K562 (cell line): ENCODE measurements at regions not wholly inside any gene's neighbourhood (a gene's known extent, or its start where the extent isn't known, plus 50 kb on each side); places are given as distances from the start of the nearest gene placed in this dataset.

Experiments
- ATAC-seq: fragments of 200-7000 bp; cut with Tn5 transposase; 3 replicates; pipeline ENCODE4 v1.9.1; 2020; ENCODE audit warnings: moderate library complexity
- BruUV-seq: library from RNA; stranded (reverse); fragments of 400-500 nt; replicated peaks from 2 replicates; lab custom pipeline; 2021; lab: Mats Ljungman, UMichigan
- CTCF ChIA-PET: fragments of 300-600 bp; formaldehyde crosslinking; extraction: SDS; loops from one replicate; lab custom pipeline; 2021; ENCODE audit warnings: low intra/inter-chr PET ratio; lab: Yijun Ruan, JAX
- POLR2A ChIA-PET: fragments of 300-600, 350-650 bp; sonication (Branson Sonifier 250); formaldehyde crosslinking; extraction: SDS; loops from one replicate; lab custom pipeline; 2021; ENCODE audit warnings: antibody characterized with exemption, inconsistent platforms; lab: Yijun Ruan, JAX
- DNase-seq, 4 experiments: peaks; one replicate each; pipeline versions ENCODE4 v3.0.0 to v3.0.0-alpha.2; 2011 to 2018; ENCODE audit warnings: low spot score in 3 of 4, mixed read lengths in 3 of 4; ENCODE audit errors: extremely low read depth in 1 of 4
- FAIRE-seq: peaks from 2 replicates; lab custom pipeline; 2011; peaks lifted over from hg19 to GRCh38; lab: Jason Lieb, UNC
- H2AFZ ChIP-seq: 2 replicates; pipeline ENCODE4 v1.6.0; 2011; ENCODE audit warnings: low read depth, low read length, control low read depth, inconsistent platforms
- H3K27ac ChIP-seq: fragments of 200-600 bp; 3 replicates; pipeline ENCODE4 v1.8.0; 2011; ENCODE audit warnings: low read depth, mild to moderate bottlenecking, control low read depth, inconsistent platforms, low read length, moderate library complexity, mixed read lengths; ENCODE audit errors: extremely low read depth
- H3K27me3 ChIP-seq, 2 experiments: fragments of 300-600 bp in 1 of 2; 2 replicates in 1 of 2; 3 replicates in 1 of 2; pipeline versions ENCODE4 v1.6.0 to v1.8.0; 2011; ENCODE audit warnings: inconsistent platforms in 2 of 2, low read length in 2 of 2, mild to moderate bottlenecking in 1 of 2, mixed read lengths in 1 of 2, moderate library complexity in 1 of 2; ENCODE audit not compliant: control insufficient read depth in 2 of 2, insufficient read depth in 2 of 2
- H3K36me3 ChIP-seq: fragments of 300-600 bp; 3 replicates; pipeline ENCODE4 v1.8.0; 2011; ENCODE audit warnings: mild to moderate bottlenecking, low read length, inconsistent platforms; ENCODE audit not compliant: control insufficient read depth, insufficient read depth
- H3K4me1 ChIP-seq, 2 experiments: fragments of 200-600 bp in 1 of 2; replicated peaks in 1 of 2; 2 replicates in 1 of 2; 3 replicates in 1 of 2; pipeline versions ENCODE4 v1.5.1 to v1.8.0; 2011; ENCODE audit warnings: inconsistent platforms in 2 of 2, low read length in 2 of 2, mild to moderate bottlenecking in 1 of 2, mixed read lengths in 1 of 2, moderate library complexity in 1 of 2; ENCODE audit not compliant: control insufficient read depth in 2 of 2, insufficient read depth in 2 of 2
- H3K4me2 ChIP-seq: 2 replicates; pipeline ENCODE4 v1.6.1; 2011; ENCODE audit warnings: low read length, control low read depth, inconsistent platforms, mixed read lengths; ENCODE audit not compliant: insufficient read depth
- H3K4me3 ChIP-seq: fragments of 200-600 bp; sonication (generic), shearing (Covaris generic); 2 replicates; pipeline ENCODE4 v1.5.1; 2016; ENCODE audit warnings: control low read depth, inconsistent platforms
- H3K79me2 ChIP-seq: fragments of 200-600 bp; 3 replicates; pipeline ENCODE4 v1.8.0; 2011; ENCODE audit warnings: low read length, inconsistent platforms; ENCODE audit not compliant: control insufficient read depth, insufficient read depth
- H3K9ac ChIP-seq, 2 experiments: 2 replicates each; pipeline versions ENCODE4 v1.6.0 to v1.6.1; 2011; ENCODE audit warnings: low read depth in 2 of 2, low read length in 2 of 2, control low read depth in 1 of 2, inconsistent platforms in 1 of 2, mild to moderate bottlenecking in 1 of 2, mixed read lengths in 1 of 2; ENCODE audit not compliant: insufficient read depth in 1 of 2
- H3K9me1 ChIP-seq: one replicate; pipeline ENCODE4 v1.6.0; 2011; ENCODE audit warnings: inconsistent platforms, mild to moderate bottlenecking, low read length, moderate library complexity; ENCODE audit not compliant: control insufficient read depth, insufficient read depth
- H3K9me3 ChIP-seq: replicated peaks from 2 replicates; pipeline ENCODE4 v1.5.1; 2011; ENCODE audit warnings: low read depth, low read length, inconsistent platforms; ENCODE audit not compliant: control insufficient read depth, insufficient read depth
- H4K20me1 ChIP-seq: replicated peaks from 2 replicates; pipeline ENCODE4 v1.6.1; 2011; ENCODE audit warnings: low read length, inconsistent platforms, mixed read lengths; ENCODE audit not compliant: control insufficient read depth, insufficient read depth
- IRF2 ChIP-seq: sonication (generic); formaldehyde crosslinking; IDR thresholded peaks from 2 replicates; pipeline ENCODE4 v1.8.1; 2022; ENCODE audit warnings: mild to moderate bottlenecking, missing genetic modification reagents
- PCBP2 ChIP-seq: fragments of 200-400 bp; formaldehyde crosslinking; IDR thresholded peaks from 2 replicates; pipeline ENCODE4 v1.6.1; 2018; ENCODE audit warnings: low read length, low read depth, mild to moderate bottlenecking, moderate library complexity; ENCODE audit not compliant: poor library complexity, severe bottlenecking
- PHB ChIP-seq: fragments of 250-450 bp; sonication (Bioruptor Pico); IDR thresholded peaks from 2 replicates; pipeline ENCODE4 v1.5.0; 2021
- SMARCA5 ChIP-seq: fragments of 450-650 bp; IDR thresholded peaks from 2 replicates; pipeline ENCODE4 v1.6.1; 2016
- TCF7L2 ChIP-seq: fragments of 150-350 bp; IDR thresholded peaks from 2 replicates; pipeline ENCODE4 v1.6.1; 2016; ENCODE audit warnings: low read depth, mild to moderate bottlenecking, low read length, moderate library complexity
- TRIM24 ChIP-seq, 2 experiments: fragments of 450-650 bp; IDR thresholded peaks; 2 replicates each; pipeline ENCODE4 v1.6.1; 2016
- XRCC3 ChIP-seq: fragments of 450-650 bp; IDR thresholded peaks from 2 replicates; pipeline ENCODE4 v1.6.1; 2017; ENCODE audit warnings: mild to moderate bottlenecking, moderate library complexity
- ZNF589 ChIP-seq: fragments of 200-800 bp; sonication (Bioruptor generic); IDR thresholded peaks from 2 replicates; pipeline ENCODE4 v1.6.1; 2016; ENCODE audit warnings: low read depth, missing genetic modification characterization, missing compliant biosample characterization
- WGBS: fragments of 100-300 bp; shearing (Covaris generic); methylation state at CpG from one replicate; pipeline ENCODE4 v1.1.6; 2016; ENCODE audit warnings: low coverage, mixed read lengths; ENCODE audit not compliant: insufficient coverage; ENCODE audit errors: missing lambda C conversion rate; 5-methylcytosine and 5-hydroxymethylcytosine counted together
- in situ Hi-C: fragments of 300-500 bp; cut with MboI; formaldehyde crosslinking; loops from 4 replicates; pipeline ENCODE4 v1.15.0; 2018; ENCODE audit warnings: inconsistent platforms, mixed read lengths
- intact Hi-C: fragments of 100-400 bp; cut with micrococcal nuclease; formaldehyde crosslinking; loops from 2 replicates; pipeline ENCODE4 v1.14.2; 2022
- TF ChIP-seq, protein P1 (sequence below): fragments of 450-650 bp; IDR thresholded peaks from 2 replicates; pipeline ENCODE4 v1.6.1; 2016; ENCODE audit warnings: mild to moderate bottlenecking
- TF ChIP-seq, protein P2 (sequence below), 2 experiments: fragments of 450-650 bp; conservative IDR thresholded peaks; 2 replicates each; pipeline ENCODE4 v1.6.1; 2017; ENCODE audit warnings: mild to moderate bottlenecking in 2 of 2, moderate library complexity in 2 of 2
- TF ChIP-seq, protein P3 (sequence below): IDR thresholded peaks from 2 replicates; pipeline ENCODE4 v1.6.1; 2012; ENCODE audit warnings: low read depth, low read length, improper control_type of control experiment, borderline replicate concordance
- TF ChIP-seq, protein P4 (sequence below): sonication (generic); formaldehyde crosslinking; IDR thresholded peaks from 2 replicates; pipeline ENCODE4 v1.8.0; 2023; ENCODE audit warnings: missing genetic modification reagents, mild to moderate bottlenecking, borderline replicate concordance

DNA sequence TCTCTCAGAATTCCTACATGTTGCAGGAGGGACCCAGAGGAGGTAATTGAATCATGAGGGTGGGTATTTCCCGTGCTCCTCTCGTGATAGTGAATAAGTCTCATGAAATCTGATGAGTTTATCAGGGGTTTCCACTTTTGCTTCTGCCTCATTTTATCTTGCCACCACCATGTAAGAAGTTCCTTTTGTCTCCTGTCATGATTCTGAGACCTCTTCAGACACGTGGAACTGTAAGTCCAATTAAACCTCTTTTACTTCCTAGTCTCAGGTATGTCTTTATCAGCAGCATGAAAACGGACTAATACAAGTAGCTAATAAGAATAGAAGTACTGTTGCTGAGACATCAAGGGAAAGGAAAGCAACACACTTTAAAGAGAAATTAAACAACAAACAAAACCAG lies 143.4 kb downstream of the CCDC71L start:
- Histone ChIP-seq H3K27me3 (no peaks in the 10 kb centered on the region; a peak in 1 of 5 replicates), H3K9me1 (no peaks in the 10 kb centered on the region), H3K4me2 (no peak overlapping the region), H3K9ac (no peak overlapping the region), H4K20me1 (no peaks in the 10 kb centered on the region), H3K79me2 (no peaks in the 10 kb centered on the region), H3K27ac (no peak overlapping the region), H2AFZ (peak overlapping the region; percentile 35; the same call in 1 of the 2 replicates), H3K9me3 (no peaks in the 10 kb centered on the region; the same call in 1 of the 2 replicates), H3K4me1 (no peaks in the 10 kb centered on the region), H3K36me3 (no peaks in the 10 kb centered on the region), H3K4me3 (no peak overlapping the region)
- WGBS: 5% methylated on average over 4 of the region's 4 CpGs
- DNase-seq (no peak), ATAC-seq (no peak), FAIRE-seq (no peak)
- in situ Hi-C loops: no loop called here
- BruUV-seq: no TSS peak
- ChIA-PET CTCF (no interaction called here), POLR2A (interaction anchor here (0.6 to 1.5 kb wide), 6 partner anchors 12 to 144 kb away, joined by 3 to 6 read pairs (median 4); no protein-coding TSS in a partner anchor)
- intact Hi-C loops: no loop called here
- TF ChIP-seq TCF7L2 (no peak), IRF2 (no peak), ZNF589 (no peak), SMARCA5 (no peak), TRIM24 (IDR thresholded peaks at IDR 0.05) (peak in 1 of 2 experiments; percentile 56; a peak in 2 of 4 replicates), PCBP2 (no peak), PHB (CRISPR knock-in tag) (no peak), XRCC3 (no peak)
- TF ChIP-seq, protein P1, sequence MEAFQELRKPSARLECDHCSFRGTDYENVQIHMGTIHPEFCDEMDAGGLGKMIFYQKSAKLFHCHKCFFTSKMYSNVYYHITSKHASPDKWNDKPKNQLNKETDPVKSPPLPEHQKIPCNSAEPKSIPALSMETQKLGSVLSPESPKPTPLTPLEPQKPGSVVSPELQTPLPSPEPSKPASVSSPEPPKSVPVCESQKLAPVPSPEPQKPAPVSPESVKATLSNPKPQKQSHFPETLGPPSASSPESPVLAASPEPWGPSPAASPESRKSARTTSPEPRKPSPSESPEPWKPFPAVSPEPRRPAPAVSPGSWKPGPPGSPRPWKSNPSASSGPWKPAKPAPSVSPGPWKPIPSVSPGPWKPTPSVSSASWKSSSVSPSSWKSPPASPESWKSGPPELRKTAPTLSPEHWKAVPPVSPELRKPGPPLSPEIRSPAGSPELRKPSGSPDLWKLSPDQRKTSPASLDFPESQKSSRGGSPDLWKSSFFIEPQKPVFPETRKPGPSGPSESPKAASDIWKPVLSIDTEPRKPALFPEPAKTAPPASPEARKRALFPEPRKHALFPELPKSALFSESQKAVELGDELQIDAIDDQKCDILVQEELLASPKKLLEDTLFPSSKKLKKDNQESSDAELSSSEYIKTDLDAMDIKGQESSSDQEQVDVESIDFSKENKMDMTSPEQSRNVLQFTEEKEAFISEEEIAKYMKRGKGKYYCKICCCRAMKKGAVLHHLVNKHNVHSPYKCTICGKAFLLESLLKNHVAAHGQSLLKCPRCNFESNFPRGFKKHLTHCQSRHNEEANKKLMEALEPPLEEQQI: no peak
- TF ChIP-seq, protein P2, sequence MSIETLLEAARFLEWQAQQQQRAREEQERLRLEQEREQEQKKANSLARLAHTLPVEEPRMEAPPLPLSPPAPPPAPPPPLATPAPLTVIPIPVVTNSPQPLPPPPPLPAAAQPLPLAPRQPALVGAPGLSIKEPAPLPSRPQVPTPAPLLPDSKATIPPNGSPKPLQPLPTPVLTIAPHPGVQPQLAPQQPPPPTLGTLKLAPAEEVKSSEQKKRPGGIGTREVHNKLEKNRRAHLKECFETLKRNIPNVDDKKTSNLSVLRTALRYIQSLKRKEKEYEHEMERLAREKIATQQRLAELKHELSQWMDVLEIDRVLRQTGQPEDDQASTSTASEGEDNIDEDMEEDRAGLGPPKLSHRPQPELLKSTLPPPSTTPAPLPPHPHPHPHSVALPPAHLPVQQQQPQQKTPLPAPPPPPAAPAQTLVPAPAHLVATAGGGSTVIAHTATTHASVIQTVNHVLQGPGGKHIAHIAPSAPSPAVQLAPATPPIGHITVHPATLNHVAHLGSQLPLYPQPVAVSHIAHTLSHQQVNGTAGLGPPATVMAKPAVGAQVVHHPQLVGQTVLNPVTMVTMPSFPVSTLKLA (conservative IDR thresholded peaks at IDR 0.05): 0 out of 4 replicates have a peak, but pooled peaks of 1 of the 2 experiments have one; percentile 29
- TF ChIP-seq, protein P3, sequence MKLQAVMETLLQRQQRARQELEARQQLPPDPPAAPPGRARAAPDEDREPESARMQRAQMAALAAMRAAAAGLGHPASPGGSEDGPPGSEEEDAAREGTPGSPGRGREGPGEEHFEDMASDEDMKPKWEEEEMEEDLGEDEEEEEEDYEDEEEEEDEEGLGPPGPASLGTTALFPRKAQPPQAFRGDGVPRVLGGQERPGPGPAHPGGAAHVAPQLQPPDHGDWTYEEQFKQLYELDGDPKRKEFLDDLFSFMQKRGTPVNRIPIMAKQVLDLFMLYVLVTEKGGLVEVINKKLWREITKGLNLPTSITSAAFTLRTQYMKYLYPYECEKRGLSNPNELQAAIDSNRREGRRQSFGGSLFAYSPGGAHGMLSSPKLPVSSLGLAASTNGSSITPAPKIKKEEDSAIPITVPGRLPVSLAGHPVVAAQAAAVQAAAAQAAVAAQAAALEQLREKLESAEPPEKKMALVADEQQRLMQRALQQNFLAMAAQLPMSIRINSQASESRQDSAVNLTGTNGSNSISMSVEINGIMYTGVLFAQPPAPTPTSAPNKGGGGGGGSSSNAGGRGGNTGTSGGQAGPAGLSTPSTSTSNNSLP: no peak
- TF ChIP-seq, protein P4, sequence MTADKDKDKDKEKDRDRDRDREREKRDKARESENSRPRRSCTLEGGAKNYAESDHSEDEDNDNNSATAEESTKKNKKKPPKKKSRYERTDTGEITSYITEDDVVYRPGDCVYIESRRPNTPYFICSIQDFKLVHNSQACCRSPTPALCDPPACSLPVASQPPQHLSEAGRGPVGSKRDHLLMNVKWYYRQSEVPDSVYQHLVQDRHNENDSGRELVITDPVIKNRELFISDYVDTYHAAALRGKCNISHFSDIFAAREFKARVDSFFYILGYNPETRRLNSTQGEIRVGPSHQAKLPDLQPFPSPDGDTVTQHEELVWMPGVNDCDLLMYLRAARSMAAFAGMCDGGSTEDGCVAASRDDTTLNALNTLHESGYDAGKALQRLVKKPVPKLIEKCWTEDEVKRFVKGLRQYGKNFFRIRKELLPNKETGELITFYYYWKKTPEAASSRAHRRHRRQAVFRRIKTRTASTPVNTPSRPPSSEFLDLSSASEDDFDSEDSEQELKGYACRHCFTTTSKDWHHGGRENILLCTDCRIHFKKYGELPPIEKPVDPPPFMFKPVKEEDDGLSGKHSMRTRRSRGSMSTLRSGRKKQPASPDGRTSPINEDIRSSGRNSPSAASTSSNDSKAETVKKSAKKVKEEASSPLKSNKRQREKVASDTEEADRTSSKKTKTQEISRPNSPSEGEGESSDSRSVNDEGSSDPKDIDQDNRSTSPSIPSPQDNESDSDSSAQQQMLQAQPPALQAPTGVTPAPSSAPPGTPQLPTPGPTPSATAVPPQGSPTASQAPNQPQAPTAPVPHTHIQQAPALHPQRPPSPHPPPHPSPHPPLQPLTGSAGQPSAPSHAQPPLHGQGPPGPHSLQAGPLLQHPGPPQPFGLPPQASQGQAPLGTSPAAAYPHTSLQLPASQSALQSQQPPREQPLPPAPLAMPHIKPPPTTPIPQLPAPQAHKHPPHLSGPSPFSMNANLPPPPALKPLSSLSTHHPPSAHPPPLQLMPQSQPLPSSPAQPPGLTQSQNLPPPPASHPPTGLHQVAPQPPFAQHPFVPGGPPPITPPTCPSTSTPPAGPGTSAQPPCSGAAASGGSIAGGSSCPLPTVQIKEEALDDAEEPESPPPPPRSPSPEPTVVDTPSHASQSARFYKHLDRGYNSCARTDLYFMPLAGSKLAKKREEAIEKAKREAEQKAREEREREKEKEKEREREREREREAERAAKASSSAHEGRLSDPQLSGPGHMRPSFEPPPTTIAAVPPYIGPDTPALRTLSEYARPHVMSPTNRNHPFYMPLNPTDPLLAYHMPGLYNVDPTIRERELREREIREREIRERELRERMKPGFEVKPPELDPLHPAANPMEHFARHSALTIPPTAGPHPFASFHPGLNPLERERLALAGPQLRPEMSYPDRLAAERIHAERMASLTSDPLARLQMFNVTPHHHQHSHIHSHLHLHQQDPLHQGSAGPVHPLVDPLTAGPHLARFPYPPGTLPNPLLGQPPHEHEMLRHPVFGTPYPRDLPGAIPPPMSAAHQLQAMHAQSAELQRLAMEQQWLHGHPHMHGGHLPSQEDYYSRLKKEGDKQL (CRISPR knock-in tag): no peak
